GM12865 (cell line): ENCODE measurements at regions not wholly inside any gene's neighbourhood (a gene's known extent, or its start where the extent isn't known, plus 50 kb on each side); places are given as distances from the start of the nearest gene placed in this dataset.

ENCODE experiments used
- DNase-seq: peaks from one replicate; pipeline ENCODE4 v3.0.0; 2010; ENCODE audit warnings: low read depth
- H3K4me3 ChIP-seq: 2 replicates; pipeline ENCODE4 v1.5.1; 2011; ENCODE audit warnings: mild to moderate bottlenecking, low read depth, low read length, control low read depth
- TF ChIP-seq, protein P1 (sequence below): IDR thresholded peaks from 2 replicates; pipeline ENCODE4 v1.5.1; 2011; ENCODE audit warnings: low read length, control low read depth, low read depth, inconsistent platforms; ENCODE audit not compliant: insufficient read depth; ENCODE audit errors: missing control alignments

DNA sequence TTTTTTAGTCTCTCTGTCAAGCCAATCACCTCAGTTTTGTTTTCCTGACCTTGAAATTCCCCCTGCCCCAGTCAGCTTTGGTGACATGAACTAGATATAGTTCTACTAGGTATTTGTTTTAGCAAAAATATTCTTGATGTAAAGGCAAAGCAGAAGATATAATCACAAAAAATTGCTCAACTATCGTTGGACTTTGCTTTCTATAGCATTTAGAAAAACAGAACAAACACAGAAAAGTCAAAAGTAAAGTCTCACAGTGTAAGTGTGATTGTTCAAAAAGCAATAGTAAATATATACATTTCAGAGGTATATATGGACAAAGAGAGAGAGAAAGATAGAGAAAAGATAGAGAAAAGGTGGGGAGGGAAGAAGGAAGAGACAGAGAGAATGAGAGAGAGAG, 305.9 kb downstream of the ADGRL2 start:
- no peak for DNase-seq
- TF ChIP-seq, protein P1, sequence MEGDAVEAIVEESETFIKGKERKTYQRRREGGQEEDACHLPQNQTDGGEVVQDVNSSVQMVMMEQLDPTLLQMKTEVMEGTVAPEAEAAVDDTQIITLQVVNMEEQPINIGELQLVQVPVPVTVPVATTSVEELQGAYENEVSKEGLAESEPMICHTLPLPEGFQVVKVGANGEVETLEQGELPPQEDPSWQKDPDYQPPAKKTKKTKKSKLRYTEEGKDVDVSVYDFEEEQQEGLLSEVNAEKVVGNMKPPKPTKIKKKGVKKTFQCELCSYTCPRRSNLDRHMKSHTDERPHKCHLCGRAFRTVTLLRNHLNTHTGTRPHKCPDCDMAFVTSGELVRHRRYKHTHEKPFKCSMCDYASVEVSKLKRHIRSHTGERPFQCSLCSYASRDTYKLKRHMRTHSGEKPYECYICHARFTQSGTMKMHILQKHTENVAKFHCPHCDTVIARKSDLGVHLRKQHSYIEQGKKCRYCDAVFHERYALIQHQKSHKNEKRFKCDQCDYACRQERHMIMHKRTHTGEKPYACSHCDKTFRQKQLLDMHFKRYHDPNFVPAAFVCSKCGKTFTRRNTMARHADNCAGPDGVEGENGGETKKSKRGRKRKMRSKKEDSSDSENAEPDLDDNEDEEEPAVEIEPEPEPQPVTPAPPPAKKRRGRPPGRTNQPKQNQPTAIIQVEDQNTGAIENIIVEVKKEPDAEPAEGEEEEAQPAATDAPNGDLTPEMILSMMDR = no peak
- H3K4me3 ChIP-seq = no peak overlapping the region

DNA sequence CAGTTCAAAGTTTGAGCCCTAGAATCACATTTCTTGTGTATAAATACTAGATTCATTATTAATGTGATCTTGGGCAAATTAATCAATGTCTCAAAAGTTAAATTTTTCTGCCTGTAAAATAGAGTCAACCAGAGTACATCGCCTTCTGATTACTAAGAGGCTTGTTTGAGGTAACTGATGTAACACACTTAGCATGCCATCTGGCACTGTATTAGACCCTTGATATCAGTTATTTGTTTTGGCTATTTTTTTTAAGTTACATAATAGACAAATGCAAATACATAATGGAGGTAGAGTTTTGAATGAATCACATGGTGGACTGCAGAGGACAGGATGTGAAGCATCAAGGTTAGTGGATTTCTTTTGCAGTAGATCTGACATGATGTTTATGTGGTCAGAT, 298.4 kb downstream of the ADGRL2 start:
- no peak for DNase-seq
- TF ChIP-seq, protein P1 = no peak
- H3K4me3 ChIP-seq = no peak overlapping the region

DNA sequence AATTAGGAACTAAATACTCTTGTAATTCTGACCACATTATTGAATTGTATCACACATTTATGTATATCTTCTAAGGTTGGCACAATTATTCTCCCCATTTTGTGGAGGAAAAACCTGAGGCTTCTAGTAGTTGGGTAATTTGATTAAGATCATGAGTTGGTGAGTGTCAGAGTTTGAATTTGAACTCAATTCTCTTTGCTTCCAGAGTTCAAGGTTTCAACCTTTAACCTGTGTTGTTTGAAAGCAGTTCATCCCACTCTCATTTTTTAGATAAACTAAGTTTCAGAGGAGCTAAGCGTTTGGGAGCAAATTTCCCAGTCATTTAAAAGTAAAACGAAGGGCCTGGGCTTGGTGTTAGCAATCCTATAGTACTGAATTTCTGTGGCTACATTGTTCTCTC, 293.4 kb downstream of the ADGRL2 start:
- no peak for DNase-seq
- H3K4me3 ChIP-seq = no peak overlapping the region
- TF ChIP-seq, protein P1 = no peak

DNA sequence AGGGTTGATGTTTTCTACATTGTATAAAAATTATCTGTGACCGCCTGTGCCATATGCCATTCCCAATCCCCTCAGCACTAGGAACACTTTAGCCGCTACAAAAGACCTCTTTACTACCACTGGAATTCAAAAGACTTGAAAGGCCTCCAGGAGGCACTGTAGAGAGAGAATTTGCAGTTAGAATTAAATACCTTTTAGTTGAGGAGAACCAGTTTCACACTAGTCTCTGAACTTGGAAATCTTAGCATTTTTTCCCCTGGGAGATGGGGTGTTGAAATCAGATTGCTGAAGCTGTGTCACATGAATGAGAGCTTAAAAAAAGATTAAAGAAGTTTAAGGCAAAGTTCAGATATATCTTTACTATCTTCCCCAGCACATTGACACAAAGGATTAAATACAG, 291.0 kb downstream of the ADGRL2 start:
- TF ChIP-seq, protein P1 = peak; percentile 2
- no peak for DNase-seq

DNA sequence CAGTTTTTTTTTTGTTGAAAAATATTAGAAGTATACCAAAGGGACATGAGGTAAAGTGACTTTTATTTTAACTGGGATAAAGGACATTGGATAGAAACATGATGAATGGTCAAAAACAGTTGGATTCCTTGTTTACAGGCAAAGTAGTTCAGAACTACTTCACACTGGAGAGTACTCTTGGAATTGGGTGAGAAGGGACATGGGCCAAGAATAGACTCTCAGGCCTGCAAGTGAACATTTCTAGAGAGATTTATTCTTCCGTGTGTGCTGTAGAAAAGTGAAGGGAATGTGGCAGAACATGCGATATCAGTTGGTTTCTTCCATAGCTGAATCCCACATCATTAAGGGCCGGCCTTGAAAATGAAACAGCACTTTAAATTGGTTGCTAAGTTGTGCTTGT, 290.5 kb downstream of the ADGRL2 start:
- DNase-seq = no peak
- H3K4me3 ChIP-seq = no peak overlapping the region
- TF ChIP-seq, protein P1 = no peak

More for the DNA sequence above, 291.0 kb downstream of the ADGRL2 start:
- no peak overlapping the region for H3K4me3 ChIP-seq

DNA sequence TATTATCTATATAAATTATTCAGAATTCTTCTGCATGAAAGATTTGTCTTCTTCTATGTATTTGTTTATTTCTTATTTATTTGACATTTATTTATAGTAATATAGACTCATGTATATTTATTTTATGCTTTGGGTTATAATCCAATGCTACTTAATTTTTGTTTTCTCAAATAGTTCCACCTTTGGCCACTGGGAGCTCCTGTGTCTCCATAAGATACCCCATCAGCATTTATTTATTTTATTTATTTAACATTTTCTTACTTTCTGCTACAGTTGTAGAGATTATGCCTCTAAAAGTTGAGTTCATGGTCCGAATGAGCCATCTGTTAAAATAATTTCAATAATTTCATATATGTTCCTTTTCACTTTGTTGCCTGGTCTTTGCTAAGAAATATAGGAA, 289.4 kb downstream of the ADGRL2 start:
- TF ChIP-seq, protein P1 = peak; percentile 24
- DNase-seq = no peak

DNA sequence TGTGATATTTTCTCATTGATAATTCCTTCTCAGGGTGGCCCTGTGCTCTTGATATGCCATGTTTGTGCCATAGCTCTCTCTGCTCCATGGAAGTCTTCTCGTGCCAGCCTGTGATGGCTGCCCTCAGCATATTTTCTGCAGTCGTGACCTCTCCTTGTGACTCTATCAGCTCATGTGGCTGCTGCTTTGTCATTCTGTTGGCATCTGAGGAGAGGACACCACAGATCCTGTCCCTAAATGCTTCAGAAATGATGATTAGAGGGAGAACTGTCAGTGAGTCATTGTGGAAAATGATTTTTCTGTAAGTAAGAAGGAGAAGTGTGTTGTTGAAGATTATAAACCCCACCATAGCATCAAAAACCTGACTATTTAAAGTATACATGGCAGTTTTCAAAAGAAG, 286.0 kb downstream of the ADGRL2 start:
- TF ChIP-seq, protein P1 = no peak
- DNase-seq = no peak
- H3K4me3 ChIP-seq = no peak overlapping the region

More for the DNA sequence above, 289.4 kb downstream of the ADGRL2 start:
- H3K4me3 ChIP-seq = no peak overlapping the region
